COLO829 (cell line): ENCODE measurements at regions not wholly inside any gene's neighbourhood (a gene's known extent, or its start where the extent isn't known, plus 50 kb on each side); places are given as distances from the start of the nearest gene placed in this dataset.

Experiments
- DNase-seq: peaks from one replicate; pipeline ENCODE4 v3.0.0; 2012; ENCODE audit warnings: low spot score

DNA sequence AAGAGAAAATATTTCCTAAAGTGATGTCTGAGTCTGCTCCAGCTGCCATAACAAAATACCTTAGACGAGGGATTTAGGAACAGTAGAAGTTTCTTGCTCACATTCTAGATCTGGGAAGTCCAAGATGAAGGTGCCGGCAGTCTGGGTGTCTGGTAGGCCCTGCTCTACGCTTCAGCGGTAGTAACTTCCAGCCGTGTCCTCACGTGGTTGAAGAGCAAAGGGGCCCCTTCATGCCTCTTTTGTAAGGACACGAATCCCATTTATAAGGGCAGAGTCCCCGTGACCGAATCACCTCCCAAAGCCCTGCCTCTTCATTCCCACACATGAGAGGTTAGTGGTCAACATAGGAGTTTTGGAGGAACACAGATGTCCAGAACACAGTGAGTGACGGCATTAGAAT lies 52.2 kb upstream of the INPP5A start:
- no peak for DNase-seq

DNA sequence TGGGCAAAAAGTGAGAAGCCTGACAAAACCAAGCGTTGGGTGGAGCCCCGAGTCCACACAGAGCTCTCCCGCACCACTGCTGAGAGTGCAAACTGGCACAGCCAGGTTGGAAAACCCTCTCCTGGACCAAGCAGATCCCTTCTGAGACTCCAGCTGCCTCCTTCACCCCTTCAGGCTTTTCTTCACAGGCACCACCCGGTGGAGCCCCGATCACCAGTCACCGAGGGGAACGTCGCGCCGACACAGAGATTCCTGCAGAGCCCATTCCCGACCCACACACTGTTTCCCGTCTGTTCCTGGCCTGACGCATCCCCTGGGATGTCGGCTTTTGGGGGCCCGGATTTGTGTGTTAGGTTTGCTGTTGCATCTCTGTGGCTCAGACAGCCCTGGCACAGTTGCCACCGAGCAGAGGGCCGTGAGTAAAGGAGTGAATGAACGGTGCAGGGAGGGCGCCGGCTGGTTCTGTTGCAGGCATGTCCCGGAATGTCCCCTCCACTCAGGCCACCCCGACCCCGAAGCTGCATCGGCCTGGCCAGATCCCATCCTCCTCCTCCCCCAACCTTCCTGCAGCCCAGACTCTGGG lies 51.0 kb upstream of the INPP5A start:
- DNase-seq: no peak

GRCh38 chr10:132487241-132488135 lies 50.1 kb upstream of the INPP5A start:
- no peak for DNase-seq
